ENCODE measurements at regions not wholly inside any gene's neighbourhood (a gene's known extent, or its start where the extent isn't known, plus 50 kb on each side); places are given as distances from the start of the nearest gene placed in this dataset.

DNA sequence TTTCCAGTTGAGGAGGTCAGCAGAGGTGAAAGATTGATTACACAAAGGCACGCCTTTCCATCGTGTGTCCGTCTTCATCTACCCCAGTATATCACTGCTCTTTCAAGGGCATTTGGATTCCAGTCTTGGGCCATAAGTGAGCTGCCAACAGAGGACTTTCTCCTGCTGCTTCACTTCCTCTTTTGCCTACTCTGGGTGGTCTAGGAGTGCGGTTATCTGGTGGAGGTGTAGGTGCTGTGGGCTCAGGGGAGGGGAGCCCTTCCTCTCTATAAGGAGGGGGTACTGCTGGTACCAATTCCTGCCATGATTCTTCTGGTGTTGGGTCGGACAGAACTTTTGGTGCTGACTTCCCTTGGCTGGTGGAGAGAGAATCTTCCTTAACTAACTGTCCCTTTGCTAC lies 83.1 kb upstream of the VEPH1 start:
- TF ChIP-seq CTBP1 (IDR thresholded peaks at IDR 0.05; ENCODE audit: borderline replicate concordance), result no peak
- TF ChIP-seq REST (IDR thresholded peaks at IDR 0.05; ENCODE audit: borderline replicate concordance), result no peak
- no peak for TF ChIP-seq REST (CRISPR knock-in tag; IDR thresholded peaks at IDR 0.05; ENCODE audit: low read depth)
- TF ChIP-seq POLR2A (conservative IDR thresholded peaks at IDR 0.05), result no peak
- no peak for TF ChIP-seq CHD2 (IDR thresholded peaks at IDR 0.05; ENCODE audit: low read depth, low read length)
- no peak for TF ChIP-seq GTF2F1 (IDR thresholded peaks at IDR 0.05; ENCODE audit: low read depth, low read length)
- TF ChIP-seq MCM2 (IDR thresholded peaks at IDR 0.05; ENCODE audit: low read depth), result no peak
- TF ChIP-seq SLC30A9 (CRISPR knock-in tag; IDR thresholded peaks at IDR 0.05), result no peak
- no peak for TF ChIP-seq SMARCA4 (IDR thresholded peaks at IDR 0.05)
